CMK (cell line): ENCODE measurements at regions not wholly inside any gene's neighbourhood (a gene's known extent, or its start where the extent isn't known, plus 50 kb on each side); places are given as distances from the start of the nearest gene placed in this dataset.

ENCODE experiments used
- DNase-seq: peaks from one replicate; pipeline ENCODE4 v3.0.0-alpha.2; 2010; ENCODE audit warnings: low read depth

DNA sequence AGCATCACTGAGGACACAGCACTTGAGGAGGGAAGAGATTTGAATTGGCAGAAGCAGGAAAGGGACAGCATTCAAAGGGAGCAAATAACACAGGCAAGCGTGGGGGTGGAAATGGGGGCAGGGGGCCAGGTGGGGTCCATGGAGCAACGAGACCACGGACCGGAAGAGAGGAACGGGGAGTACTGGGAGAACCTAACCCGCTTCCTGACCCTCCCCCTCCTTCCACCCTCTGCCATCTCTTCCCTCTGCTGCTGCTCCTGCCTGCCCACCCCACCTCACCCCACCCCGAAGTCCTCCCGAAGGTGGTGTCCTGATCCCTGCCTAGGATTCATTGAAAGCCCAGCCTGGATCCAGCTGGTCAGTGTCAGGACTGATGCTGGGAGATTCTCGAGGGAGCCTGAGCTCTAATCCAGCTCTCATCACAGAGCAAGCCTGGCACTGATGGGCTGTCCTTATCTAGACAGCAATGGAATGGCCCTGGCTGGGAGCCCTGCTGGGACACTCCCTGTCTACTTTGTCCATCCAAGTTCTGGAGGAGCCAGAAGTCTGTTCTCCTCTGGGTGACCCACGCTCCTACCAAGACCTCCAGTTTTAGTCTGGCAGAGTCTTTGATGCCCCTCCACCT lies 105.0 kb downstream of the TRIM29 start:
- DNase-seq, result no peak

DNA sequence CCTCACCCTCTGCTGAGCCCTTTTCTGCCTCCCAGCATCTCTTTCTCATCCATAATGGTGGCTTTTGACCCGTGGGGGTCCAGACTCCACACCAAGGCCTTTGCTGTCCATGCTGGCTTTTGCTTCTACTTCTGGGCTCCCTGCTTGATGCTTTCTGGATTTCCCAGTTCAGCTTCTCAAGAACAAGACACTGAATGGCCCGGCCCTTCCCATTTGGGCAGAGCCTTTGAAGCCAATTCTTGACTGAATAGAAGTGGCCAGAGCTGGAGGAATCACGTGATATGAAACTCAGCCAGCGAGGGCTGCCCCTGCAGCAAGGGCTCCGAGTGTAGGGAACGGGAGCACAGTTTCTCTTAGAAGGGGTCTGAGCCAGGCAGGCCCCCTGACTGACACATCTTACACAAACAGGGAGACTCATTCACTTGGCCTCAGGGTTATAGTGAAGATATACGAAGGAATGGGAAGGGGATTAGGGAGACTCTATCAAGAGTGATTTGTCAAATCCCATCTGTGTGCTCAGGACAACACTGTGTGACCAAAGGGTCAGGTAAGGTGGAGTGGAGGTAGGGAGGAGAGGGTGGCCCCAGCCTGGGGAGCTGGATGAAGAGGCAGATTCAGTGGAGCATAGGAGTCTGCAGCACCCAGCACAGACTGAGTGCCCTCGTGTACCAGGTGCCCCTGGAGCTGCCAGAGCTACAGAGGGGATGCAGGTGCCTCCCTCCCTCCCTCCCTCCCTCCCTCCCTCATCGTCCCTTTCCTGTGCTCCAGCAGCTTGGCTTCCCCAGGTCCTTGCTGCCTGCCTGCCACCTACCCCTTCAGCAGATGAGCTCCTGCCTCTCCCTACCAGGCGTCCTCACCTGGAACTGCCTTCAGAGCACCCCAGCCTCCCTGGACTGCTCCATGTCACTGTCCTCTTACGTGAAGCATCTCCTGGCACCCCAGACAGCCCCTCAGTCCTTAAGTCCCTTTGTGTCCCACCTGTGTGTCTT lies 106.0 kb downstream of the TRIM29 start:
- DNase-seq, result no peak

DNA sequence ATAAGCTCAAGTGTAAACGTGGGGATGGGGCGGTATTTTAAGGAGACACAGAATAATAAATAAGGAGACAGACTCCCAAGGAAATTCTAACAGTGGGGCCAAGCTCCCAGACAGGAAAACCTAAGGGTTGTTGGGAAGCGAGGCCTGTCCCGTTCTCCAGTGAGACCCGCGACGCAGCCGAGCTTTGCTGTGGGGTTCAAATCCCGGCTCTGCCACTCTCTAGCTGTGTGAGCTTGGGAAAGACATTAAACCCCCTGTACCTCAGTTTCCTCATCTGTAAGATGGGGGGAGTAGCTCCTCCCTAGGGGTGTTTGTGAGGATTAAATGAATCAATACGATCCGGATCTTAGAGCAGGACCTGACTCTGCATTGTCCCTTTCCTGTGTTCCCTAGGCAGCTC lies 106.8 kb downstream of the TRIM29 start:
- no peak for DNase-seq

DNA sequence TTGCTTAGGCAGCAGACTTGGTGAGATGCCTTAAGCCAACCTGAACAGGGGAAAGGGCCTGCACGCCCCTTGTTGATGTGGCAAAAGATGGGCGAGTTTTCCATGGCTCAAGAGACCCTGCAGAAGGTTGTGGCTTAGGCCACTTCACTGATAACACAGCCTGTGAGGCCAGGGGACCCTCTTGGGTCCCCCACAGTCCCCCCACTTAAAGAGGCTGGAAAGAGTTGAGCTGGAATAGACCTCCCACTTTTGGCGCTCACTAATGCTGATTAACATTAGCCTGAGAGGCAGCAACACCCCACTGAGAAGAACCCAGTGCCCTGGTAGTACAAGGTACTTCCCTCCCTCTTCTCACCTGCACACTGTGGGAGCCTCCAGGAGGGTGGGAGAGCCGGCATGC lies 107.5 kb downstream of the TRIM29 start:
- no peak for DNase-seq

DNA sequence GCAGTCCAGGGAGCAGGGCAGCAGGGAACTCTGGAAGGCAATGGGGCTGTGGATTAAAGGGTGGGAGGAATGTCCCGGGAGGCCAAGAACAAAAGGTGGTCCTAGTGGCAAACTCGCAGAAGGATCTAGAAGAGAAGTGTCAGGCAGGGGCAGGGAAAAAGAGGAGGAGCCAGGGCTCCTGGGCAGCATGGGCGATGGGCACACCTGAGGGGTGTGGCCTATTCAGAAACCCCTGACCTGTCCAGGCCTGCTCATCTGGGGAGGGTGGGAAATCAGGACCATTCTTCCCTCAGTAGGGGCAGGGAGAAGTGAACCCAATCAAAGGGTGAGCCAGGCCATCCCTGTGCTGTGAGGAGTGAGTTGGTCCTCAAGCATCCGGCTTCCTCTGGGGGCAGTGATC lies 108.6 kb downstream of the TRIM29 start:
- DNase-seq, result no peak

DNA sequence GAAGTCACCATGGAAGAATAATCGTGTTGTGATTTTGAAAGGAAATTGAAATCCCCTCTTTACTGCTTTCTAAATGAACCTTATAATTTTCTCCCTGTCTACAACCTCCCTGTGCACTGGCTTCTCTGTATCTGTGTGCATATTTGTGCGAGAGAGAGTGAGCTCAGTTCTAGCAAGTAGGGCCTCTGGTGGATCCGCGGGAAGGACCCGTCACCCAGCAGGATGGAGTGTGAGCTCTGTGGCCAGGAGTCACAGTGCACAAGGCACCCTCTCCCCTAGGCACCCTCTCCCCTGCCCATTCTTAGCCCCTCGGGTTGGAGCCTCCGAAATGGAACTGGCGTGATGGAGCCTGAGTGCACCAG lies 109.0 kb downstream of the TRIM29 start:
- no peak for DNase-seq

DNA sequence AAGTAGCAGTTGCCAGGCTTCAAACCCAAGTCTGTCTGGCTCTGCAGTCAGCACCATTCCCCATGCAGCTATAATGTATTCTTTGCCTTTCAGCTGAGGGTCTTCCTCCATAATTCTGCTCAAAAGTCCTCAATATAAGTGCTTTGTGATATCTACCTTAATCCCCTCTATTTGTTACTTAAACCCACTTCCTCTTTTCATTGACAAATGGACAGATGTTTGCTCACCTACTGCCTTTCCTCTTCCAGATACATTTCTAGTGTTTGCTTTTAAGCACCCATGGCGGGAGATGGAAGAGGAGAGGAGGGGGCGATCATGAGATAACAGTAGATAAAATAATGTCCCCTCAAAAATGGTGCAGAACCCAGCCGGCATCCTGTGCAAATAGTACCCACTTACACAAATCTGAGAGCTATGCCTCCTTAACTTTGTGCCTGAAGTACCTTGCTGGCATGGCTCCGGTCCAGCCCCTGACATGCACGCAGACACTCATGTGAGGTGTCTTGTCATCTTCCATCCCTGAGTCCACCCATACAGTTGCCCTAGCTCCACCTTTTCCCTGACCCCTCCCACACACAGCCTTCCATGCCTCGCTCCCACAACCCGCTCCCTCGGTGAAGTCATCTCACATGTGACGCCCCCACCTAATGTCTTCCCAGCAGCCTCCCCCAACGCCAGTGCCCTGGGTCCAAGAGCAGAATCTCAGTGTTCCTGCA lies 109.6 kb downstream of the TRIM29 start:
- no peak for DNase-seq

DNA sequence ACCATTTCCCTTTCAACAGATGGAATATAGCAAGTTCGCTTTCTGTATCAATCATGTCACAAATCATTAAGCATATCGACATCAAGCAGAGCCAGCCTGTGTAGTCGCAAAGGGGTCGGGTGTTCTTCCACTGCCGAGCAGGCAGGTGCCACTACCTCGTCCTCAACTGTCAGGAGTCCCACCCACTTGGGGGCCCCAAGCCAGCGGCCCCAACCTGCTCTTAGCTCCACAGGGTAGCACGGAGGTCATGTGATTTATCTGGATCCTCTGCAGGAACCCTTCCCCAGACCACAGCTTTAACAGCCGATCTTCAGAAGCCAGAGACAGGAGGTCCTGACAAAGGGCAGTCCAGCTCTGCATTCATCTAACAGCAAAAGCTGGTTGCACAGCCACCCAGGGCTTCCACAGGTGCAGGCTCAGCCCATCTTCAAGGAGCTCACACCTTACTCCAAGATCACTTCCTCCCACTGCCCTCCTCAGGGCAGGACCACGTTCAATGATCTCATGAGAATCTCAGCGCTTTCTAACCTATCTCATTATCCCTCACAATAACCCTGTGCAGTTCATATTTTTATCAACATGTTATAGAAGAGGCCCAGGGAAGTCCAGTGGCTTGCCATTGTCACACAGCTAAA lies 110.2 kb downstream of the TRIM29 start:
- DNase-seq, result no peak

DNA sequence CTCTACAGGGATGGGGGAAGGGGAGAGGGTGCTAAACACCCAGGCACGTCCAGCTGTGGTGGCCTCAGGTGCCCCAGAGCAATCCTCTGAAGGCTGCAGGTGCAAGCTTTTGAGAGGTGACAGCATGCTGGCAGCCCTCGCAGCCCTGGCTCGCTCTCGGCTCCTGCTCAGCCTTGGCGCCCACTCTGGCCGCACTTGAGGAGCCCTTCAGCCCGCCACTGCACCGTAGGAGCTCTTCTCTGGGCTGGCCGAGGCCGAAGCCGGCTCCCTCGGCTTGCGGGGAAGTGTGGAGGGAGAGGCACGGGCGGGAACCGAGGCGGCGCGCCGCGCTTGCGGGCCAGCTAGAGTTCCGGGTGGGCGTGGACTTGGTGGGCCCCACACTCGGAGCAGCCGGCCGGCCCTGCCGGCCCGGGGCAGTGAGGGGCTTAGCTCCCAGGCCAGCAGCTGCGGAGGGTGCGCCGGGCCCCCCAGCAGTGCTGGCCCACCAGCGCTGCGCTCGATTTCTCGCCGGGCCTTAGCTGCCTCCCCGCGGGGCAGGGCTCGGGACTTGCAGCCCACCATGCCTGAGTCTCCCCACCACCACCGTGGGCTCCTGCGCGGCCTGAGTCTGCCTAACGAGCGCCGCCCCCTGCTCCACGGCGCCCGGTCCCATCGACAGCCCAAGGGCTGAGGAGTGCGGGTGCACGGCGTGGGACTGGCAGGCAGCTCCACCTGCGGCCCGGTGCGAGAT lies 112.1 kb downstream of the TRIM29 start:
- DNase-seq, result no peak

DNA sequence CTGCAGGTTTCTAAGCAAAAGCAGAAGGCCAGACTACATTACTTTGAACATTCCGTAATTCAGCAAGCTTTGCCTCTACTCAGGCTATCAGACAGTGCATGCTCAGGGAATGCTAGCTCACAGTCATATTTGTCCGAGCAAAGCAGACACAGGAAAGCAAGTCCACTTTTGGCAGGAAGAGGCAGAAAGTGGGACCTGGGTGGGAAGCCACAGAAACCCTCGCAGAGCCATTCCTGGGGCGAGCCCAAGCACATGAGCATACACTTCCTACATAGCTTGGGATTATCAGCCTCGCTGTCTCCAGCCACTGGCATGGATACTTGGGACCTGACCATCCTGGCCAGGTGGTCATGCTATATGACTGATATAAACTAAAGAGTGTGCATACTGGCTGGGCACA lies 113.3 kb downstream of the TRIM29 start:
- no peak for DNase-seq

DNA sequence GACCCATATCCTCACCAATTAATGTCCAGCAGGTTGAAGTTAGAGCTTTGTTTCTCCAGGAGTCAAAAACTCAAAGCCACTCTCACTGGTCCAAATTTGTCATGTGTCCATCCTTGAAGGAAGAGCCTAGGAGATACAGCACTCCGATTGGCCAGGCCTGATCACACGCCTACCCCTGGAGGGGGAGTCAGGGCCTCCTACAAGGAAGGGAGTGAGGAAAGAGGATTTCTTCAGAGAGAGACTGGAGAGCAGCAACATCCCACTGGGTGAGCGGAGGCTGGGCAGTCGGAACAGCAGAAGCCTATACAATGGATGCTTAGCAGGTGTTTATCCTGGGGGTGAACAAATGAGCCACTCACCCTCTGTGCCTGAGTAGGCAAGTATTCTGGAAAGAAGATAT lies 113.9 kb downstream of the TRIM29 start:
- no peak for DNase-seq

DNA sequence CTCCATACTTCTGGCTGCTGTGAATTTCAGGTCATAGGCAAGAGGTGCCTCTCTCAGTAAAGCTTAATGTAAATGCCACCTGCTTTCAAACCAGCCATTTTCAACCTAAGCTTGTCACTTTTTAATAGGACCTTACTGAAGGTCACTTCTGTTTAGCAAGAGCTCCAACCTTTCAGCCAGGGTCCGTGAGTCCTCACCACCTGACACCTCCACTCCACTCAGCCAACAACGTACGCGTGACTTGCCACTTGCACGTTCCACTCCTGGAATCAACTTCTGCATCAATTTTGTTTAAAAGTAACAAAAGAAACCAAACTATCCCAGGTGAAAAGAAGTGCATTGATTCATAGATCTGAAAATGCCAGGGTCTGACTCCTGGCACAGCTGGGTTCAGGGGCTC lies 114.4 kb downstream of the TRIM29 start:
- DNase-seq, result no peak

DNA sequence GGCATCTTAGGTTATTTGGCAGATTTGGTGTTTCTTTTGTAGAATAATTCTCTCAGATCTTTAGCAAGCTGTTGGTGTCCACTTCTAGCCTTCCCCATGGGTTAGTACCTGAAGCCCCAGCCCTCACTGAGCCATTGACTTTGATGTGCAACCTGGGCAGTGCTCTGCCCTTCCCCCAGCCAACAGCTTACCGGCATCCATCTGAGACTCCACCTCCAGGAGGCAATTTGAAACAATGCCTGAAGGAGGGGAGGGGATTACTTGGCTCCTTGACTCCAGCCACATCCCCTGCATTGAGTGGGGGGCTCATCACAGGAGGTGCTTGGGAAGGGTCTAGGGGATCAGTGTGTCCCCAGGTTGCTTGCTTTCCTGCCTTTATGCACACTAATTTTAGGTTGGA lies 114.8 kb downstream of the TRIM29 start:
- DNase-seq, result no peak

DNA sequence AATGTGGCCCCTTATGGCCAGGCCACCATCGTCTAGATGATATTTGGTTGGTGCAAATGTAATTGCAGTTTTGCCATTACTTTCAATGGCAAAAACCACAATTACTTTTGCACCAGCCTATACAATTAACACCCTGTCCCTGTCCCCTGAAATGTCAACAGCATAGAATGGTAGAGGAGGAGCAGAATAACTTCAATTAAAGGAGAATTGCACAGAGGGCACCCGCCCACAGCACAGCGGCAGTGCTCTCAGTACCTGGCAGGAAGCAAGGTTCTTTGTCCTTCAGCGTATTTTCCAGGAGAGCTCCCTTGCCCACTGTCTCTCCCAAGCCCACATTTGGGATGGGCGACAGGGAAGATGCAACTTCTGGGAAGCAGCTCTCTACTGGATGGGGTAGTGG lies 115.3 kb downstream of the TRIM29 start:
- DNase-seq, result no peak

DNA sequence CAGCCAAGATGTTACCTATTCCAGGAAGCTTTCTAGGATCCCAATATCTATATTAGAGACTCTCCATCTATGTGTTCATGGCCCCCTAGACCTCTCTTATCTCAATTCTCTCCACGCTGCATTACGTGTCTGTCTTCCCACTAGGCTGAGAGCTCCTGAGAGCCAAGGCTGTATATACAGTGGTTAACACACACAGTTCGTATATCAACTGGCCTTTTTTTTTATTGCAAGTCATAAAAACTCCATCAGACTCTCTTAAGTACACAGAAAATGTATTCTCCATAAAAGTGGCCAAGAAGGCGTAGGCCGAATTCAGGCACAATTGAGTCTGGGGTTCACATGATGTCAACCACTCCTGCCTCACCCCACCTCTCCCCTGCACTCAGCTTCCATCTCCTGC lies 115.9 kb downstream of the TRIM29 start:
- no peak for DNase-seq

DNA sequence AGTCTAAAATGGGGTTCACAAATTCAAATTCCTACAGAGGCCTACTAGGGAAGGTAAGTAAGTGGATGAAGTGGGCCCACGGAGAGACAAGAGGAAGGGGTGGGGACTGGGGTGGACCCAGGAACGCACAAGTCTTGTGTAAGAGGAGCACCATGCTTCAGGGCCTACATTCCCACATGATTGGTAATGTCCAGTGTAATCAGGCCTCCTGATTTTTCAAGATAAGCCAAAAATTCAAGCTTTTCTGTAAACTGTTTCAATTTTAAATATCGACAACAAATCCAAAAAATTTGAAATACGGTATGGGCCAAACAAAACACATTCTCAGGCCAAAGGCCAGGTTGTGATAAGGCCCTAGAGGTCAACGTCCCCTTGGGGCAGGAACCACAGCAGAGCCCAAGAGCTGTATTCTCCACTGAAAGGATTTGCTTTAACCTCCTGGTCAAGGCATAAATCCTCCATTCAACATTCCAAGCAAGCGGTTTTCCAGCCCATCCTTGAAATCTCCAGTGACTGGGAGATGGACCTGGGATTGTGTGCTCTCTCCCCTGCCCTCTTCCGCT lies 116.4 kb downstream of the TRIM29 start:
- no peak for DNase-seq

DNA sequence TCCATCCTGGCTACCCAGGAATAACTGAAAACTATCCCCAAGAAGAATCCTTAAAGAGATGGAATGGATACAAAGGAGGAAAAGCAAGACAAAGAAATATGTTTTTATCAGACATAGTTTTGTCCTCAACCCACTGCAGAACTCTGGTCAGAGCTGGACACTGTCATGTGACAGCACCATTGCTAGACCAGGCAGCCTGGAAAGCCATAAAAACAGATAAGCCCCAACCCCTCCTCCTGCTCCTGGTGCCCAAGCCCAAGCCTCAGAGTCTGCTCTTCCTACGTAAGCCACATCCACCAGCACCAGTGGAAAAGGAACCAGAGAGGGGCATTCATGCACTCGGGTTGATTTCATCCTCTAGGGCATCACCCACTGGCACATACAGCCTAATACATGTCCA lies 116.9 kb downstream of the TRIM29 start:
- DNase-seq, result no peak

DNA sequence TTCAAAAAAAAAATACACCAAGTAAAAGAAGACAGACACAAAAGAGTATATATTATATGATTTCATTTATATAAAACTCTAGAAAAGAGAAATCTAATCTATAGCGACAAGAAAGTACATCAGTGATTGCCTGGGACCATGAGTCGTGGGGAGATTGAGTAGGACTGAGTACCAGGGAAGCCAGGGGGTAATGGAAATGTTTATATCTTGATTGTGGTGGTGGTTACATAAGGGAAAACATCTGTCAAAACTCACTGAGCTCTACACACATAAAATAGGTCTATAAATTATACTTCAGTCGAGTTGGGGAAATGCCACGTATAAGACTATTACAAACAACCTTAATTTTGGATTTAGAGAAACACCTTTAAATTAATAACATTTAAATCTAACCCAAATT lies 117.4 kb downstream of the TRIM29 start:
- no peak for DNase-seq

DNA sequence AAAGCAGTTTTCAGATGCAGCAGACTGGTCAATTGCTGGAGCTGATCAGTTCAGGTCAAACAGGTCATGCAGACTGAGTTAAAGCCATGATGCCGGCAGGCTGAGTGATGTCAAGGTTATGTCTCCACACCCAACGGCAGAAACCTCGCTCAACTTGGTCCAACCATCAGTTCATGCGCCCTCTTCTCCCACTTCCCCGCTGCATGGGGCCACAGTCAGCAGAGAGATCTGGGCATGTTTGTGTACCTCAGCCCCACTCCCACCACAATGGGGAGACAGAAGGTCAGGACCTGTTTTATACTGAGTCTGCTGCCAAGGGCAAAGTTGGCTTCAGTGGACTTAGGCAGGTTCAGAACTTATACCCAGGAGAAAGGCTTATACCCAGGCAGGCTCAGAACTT lies 118.7 kb downstream of the TRIM29 start:
- no peak for DNase-seq

DNA sequence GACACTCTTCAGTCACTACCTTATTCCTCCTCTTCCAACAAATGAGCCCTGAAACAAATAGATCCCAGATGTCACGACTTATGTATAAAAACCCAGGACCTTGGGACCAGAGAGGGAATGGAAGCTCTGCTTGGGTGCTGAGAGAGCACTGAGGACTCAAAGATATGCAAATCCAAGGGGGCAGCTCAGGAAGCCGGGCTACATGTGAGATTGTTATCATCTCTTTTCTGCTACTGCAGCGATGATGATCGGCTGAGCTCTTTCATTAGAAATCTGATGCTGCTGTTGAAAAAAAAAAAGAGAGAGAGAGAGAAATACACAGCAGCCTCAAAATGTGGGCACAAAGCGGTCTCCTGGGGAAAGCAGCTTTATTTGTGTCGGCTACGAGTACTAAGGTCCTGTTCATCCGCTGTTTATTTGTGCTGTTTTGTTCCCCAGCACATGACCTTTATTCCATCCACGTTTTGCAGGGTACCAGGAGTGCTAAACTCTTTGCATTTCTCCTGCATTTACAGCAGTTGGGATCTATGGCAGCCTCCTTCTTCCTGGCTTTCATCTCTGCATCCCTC lies 120.2 kb downstream of the TRIM29 start:
- no peak for DNase-seq
